ENCODE measurements at regions not wholly inside any gene's neighbourhood (a gene's known extent, or its start where the extent isn't known, plus 50 kb on each side); places are given as distances from the start of the nearest gene placed in this dataset.

DNA sequence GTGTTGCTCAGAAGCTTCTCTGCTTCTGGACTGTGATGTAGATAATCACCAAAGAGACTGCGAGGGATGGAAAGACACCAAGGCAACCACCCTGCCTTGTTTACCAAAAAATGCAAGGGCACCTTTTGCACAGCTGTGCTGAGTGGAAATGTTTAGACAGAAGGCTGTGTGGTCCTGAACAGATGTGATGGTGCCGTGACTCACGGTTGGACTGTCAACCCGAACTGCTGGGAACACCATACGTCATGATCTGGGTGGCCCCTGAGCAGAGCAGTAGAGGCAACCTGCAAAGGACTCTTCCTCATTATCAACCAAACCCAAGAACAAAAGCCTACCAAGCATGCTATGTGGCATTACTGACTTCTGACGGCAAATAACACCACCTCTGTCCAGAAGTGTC lies 61.3 kb upstream of the LPP start:
- TF ChIP-seq, protein P1, sequence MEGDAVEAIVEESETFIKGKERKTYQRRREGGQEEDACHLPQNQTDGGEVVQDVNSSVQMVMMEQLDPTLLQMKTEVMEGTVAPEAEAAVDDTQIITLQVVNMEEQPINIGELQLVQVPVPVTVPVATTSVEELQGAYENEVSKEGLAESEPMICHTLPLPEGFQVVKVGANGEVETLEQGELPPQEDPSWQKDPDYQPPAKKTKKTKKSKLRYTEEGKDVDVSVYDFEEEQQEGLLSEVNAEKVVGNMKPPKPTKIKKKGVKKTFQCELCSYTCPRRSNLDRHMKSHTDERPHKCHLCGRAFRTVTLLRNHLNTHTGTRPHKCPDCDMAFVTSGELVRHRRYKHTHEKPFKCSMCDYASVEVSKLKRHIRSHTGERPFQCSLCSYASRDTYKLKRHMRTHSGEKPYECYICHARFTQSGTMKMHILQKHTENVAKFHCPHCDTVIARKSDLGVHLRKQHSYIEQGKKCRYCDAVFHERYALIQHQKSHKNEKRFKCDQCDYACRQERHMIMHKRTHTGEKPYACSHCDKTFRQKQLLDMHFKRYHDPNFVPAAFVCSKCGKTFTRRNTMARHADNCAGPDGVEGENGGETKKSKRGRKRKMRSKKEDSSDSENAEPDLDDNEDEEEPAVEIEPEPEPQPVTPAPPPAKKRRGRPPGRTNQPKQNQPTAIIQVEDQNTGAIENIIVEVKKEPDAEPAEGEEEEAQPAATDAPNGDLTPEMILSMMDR (IDR thresholded peaks at IDR 0.05): no peak
- no peak for TF ChIP-seq POLR2A (IDR thresholded peaks at IDR 0.05)

All from uterus (tissue), 2 donors.